H1 (cell line): ENCODE measurements at regions not wholly inside any gene's neighbourhood (a gene's known extent, or its start where the extent isn't known, plus 50 kb on each side); places are given as distances from the start of the nearest gene placed in this dataset.

Experiments
- CTCF ChIA-PET: fragments of 300-600 bp; sonication (Branson Sonifier 250); formaldehyde crosslinking; loops from one replicate; lab custom pipeline; 2021; ENCODE audit not compliant: partially characterized antibody; lab: Charles Lee
- POLR2A ChIA-PET: fragments of 300-600 bp; sonication (Branson Sonifier 250); formaldehyde crosslinking; loops from one replicate; lab custom pipeline; 2021; ENCODE audit warnings: inconsistent platforms; ENCODE audit not compliant: partially characterized antibody; lab: Charles Lee
- DNase-seq, 2 experiments: peaks; one replicate each; pipeline versions ENCODE4 v3.0.0 to v3.0.0-alpha.2; 2010 to 2022; ENCODE audit warnings: low spot score in 2 of 2, low read depth in 1 of 2, mixed read lengths in 1 of 2
- FAIRE-seq: peaks from 2 replicates; lab custom pipeline; 2011; peaks lifted over from hg19 to GRCh38; lab: Jason Lieb, UNC
- H2AFZ ChIP-seq: 2 replicates; pipeline ENCODE4 v1.8.1; 2012; ENCODE audit warnings: low read length, inconsistent platforms
- H2AK5ac ChIP-seq: 2 replicates; pipeline ENCODE4 v1.6.1; 2013; ENCODE audit warnings: low read depth, low read length
- H2BK120ac ChIP-seq: replicated peaks from 2 replicates; pipeline ENCODE3; 2013; ENCODE audit warnings: low read depth, low read length, inconsistent platforms
- H2BK12ac ChIP-seq: 2 replicates; pipeline ENCODE4 v1.6.1; 2013; ENCODE audit warnings: low read depth, low read length
- H2BK15ac ChIP-seq: 2 replicates; pipeline ENCODE4 v1.6.1; 2013; ENCODE audit warnings: low read length
- H2BK20ac ChIP-seq: 2 replicates; pipeline ENCODE4 v1.6.1; 2013; ENCODE audit warnings: low read length
- H2BK5ac ChIP-seq: 2 replicates; pipeline ENCODE4 v1.6.1; 2013; ENCODE audit warnings: low read depth, low read length
- H3K14ac ChIP-seq: 2 replicates; pipeline ENCODE4 v1.6.1; 2013; ENCODE audit warnings: inconsistent platforms; ENCODE audit not compliant: insufficient read length
- H3K18ac ChIP-seq: 2 replicates; pipeline ENCODE4 v1.6.1; 2013; ENCODE audit warnings: low read length; ENCODE audit errors: extremely low read depth
- H3K23ac ChIP-seq: 2 replicates; pipeline ENCODE4 v1.6.1; 2013; ENCODE audit warnings: inconsistent platforms; ENCODE audit not compliant: insufficient read length
- H3K23me2 ChIP-seq: 2 replicates; pipeline ENCODE4 v1.6.1; 2013; ENCODE audit warnings: low read depth, low read length
- H3K27ac ChIP-seq: 2 replicates; pipeline ENCODE4 v1.6.1; 2011; ENCODE audit warnings: low read depth, low read length, inconsistent platforms
- H3K27me3 ChIP-seq, 4 experiments: replicated peaks in 1 of 4; 1 replicate in 1 of 4; 2 replicates in 3 of 4; pipeline versions ENCODE4 v1.6.1 to v1.8.1; 2011 to 2013; ENCODE audit warnings: low read length in 3 of 4, mild to moderate bottlenecking in 3 of 4, inconsistent platforms in 2 of 4, mixed read lengths in 2 of 4, moderate library complexity in 1 of 4; ENCODE audit not compliant: control insufficient read depth in 3 of 4, insufficient read depth in 3 of 4; ENCODE audit errors: extremely low read depth in 1 of 4
- H3K36me3 ChIP-seq, 4 experiments: 2 replicates each; pipeline versions ENCODE4 v1.6.1 to v1.8.1; 2011 to 2013; ENCODE audit warnings: mild to moderate bottlenecking in 4 of 4, low read length in 3 of 4, moderate library complexity in 2 of 4, control low read depth in 1 of 4, inconsistent platforms in 1 of 4; ENCODE audit not compliant: insufficient read depth in 4 of 4, control insufficient read depth in 2 of 4
- H3K4ac ChIP-seq: replicated peaks from 2 replicates; pipeline ENCODE3; 2013; ENCODE audit warnings: low read length, low read depth, mixed read lengths, inconsistent platforms; ENCODE audit not compliant: insufficient read length
- H3K4me1 ChIP-seq, 4 experiments: replicated peaks in 1 of 4; 1 replicate in 1 of 4; 2 replicates in 3 of 4; pipeline versions ENCODE4 v1.6.1 to v1.8.1; 2011 to 2013; ENCODE audit warnings: low read length in 3 of 4, inconsistent platforms in 2 of 4, mixed read lengths in 1 of 4; ENCODE audit not compliant: insufficient read depth in 4 of 4, control insufficient read depth in 3 of 4
- H3K4me2 ChIP-seq, 2 experiments: 2 replicates each; pipeline versions ENCODE4 v1.6.1 to v1.8.1; 2011 to 2013; ENCODE audit warnings: low read depth in 2 of 2, low read length in 2 of 2, control low read depth in 1 of 2, inconsistent platforms in 1 of 2, mild to moderate bottlenecking in 1 of 2; ENCODE audit not compliant: insufficient read depth in 1 of 2
- H3K4me3 ChIP-seq, 4 experiments: fragments of 200-600, 300-600 bp in 1 of 4; sonication (generic), shearing (Covaris generic), sonication (Bioruptor Twin) in 1 of 4; 2 replicates each; pipeline versions ENCODE4 v1.5.1 to v1.8.1; 2011 to 2016; ENCODE audit warnings: low read length in 4 of 4, low read depth in 3 of 4, control low read depth in 2 of 4, inconsistent platforms in 2 of 4, mild to moderate bottlenecking in 2 of 4, mixed read lengths in 1 of 4, moderate library complexity in 1 of 4; ENCODE audit not compliant: insufficient read depth in 2 of 4; ENCODE audit errors: extremely low read depth in 1 of 4
- H3K56ac ChIP-seq: replicated peaks from 2 replicates; pipeline ENCODE3; 2013; ENCODE audit warnings: low read depth, mild to moderate bottlenecking, mixed read lengths, low read length, inconsistent platforms; ENCODE audit not compliant: insufficient read length
- H3K79me1 ChIP-seq: 2 replicates; pipeline ENCODE4 v1.6.1; 2013; ENCODE audit warnings: low read depth, low read length, control low read depth
- H3K79me2 ChIP-seq, 2 experiments: 2 replicates each; pipeline versions ENCODE4 v1.6.1 to v1.8.1; 2012 to 2013; ENCODE audit warnings: low read length in 2 of 2, mild to moderate bottlenecking in 2 of 2, inconsistent platforms in 1 of 2; ENCODE audit not compliant: insufficient read depth in 2 of 2, control insufficient read depth in 1 of 2
- H3K9ac ChIP-seq, 4 experiments: replicated peaks in 1 of 4; 1 replicate in 1 of 4; 2 replicates in 3 of 4; pipeline versions ENCODE4 v1.6.1 to v1.8.1; 2011 to 2013; ENCODE audit warnings: low read depth in 3 of 4, low read length in 3 of 4, control low read depth in 2 of 4, mild to moderate bottlenecking in 2 of 4, moderate library complexity in 2 of 4, inconsistent platforms in 1 of 4; ENCODE audit errors: extremely low read depth in 1 of 4
- H3K9me3 ChIP-seq, 2 experiments: 2 replicates each; pipeline versions ENCODE4 v1.6.1 to v1.8.1; 2012 to 2013; ENCODE audit warnings: mild to moderate bottlenecking in 2 of 2, moderate library complexity in 2 of 2, control low read depth in 1 of 2, inconsistent platforms in 1 of 2, low read depth in 1 of 2, low read length in 1 of 2, mixed read lengths in 1 of 2; ENCODE audit not compliant: insufficient read depth in 2 of 2
- H4K20me1 ChIP-seq, 2 experiments: replicated peaks in 1 of 2; 2 replicates each; pipeline versions ENCODE3 to v1.8.1; 2011 to 2013; ENCODE audit warnings: inconsistent platforms in 2 of 2, low read length in 2 of 2, mild to moderate bottlenecking in 1 of 2; ENCODE audit not compliant: insufficient read depth in 2 of 2, control insufficient read depth in 1 of 2
- H4K5ac ChIP-seq: 2 replicates; pipeline ENCODE4 v1.6.1; 2013; ENCODE audit warnings: low read length, low read depth, mixed read lengths, inconsistent platforms; ENCODE audit not compliant: insufficient read length
- H4K8ac ChIP-seq: 2 replicates; pipeline ENCODE4 v1.8.0; 2013; ENCODE audit warnings: mild to moderate bottlenecking, moderate library complexity, low read length, inconsistent platforms; ENCODE audit not compliant: insufficient read depth; ENCODE audit errors: extremely low read depth
- H4K91ac ChIP-seq: replicated peaks from 2 replicates; pipeline ENCODE3; 2013; ENCODE audit warnings: low read length, mixed read lengths, inconsistent platforms; ENCODE audit not compliant: insufficient read length
- CREB1 ChIP-seq: IDR thresholded peaks from 2 replicates; pipeline ENCODE4 v1.6.1; 2012; ENCODE audit warnings: inconsistent platforms
- E2F6 ChIP-seq: IDR thresholded peaks from 2 replicates; pipeline ENCODE4 v1.6.1; 2012; ENCODE audit warnings: inconsistent platforms
- EGR1 ChIP-seq: IDR thresholded peaks from 2 replicates; pipeline ENCODE4 v1.6.1; 2011; ENCODE audit warnings: low read depth, low read length, borderline replicate concordance
- GTF2F1 ChIP-seq: IDR thresholded peaks from 2 replicates; pipeline ENCODE4 v1.6.1; 2012; ENCODE audit warnings: low read depth, low read length, improper control_type of control experiment, borderline replicate concordance
- POU5F1 ChIP-seq: IDR thresholded peaks from 2 replicates; pipeline ENCODE4 v1.6.1; 2011; ENCODE audit warnings: low read depth, mild to moderate bottlenecking, low read length, moderate library complexity
- RBBP5 ChIP-seq: IDR thresholded peaks from 2 replicates; pipeline ENCODE4 v1.7.1; 2012; ENCODE audit warnings: low read depth, mild to moderate bottlenecking, inconsistent platforms, low read length, moderate library complexity, borderline replicate concordance
- SIRT6 ChIP-seq: IDR thresholded peaks from one replicate; pipeline ENCODE4 v1.7.1; 2012; ENCODE audit warnings: low read length, inconsistent platforms
- TCF12 ChIP-seq: IDR thresholded peaks from 2 replicates; pipeline ENCODE4 v1.6.1; 2011; ENCODE audit warnings: low read depth, mild to moderate bottlenecking, low read length
- TEAD4 ChIP-seq: IDR thresholded peaks from 2 replicates; pipeline ENCODE4 v1.6.1; 2012; ENCODE audit warnings: low read depth, low read length, inconsistent platforms, mixed read lengths
- WGBS, 2 experiments: shearing (Covaris generic) in 1 of 2; methylation state at CpG; one replicate each; pipeline versions ENCODE4 v1.1.6 to v1.1.7; 2013 to 2015; ENCODE audit warnings: low lambda C conversion rate in 2 of 2, mixed read lengths in 2 of 2, inconsistent platforms in 1 of 2, low coverage in 1 of 2, missing lambda C conversion rate in 1 of 2; ENCODE audit not compliant: insufficient replicate concordance in 2 of 2, insufficient coverage in 1 of 2, insufficient read length in 1 of 2; ENCODE audit errors: extremely low coverage in 1 of 2, missing lambda C conversion rate in 1 of 2; 5-methylcytosine and 5-hydroxymethylcytosine counted together

- H4K5ac ChIP-seq = no peak overlapping the region
- H3K27me3 ChIP-seq = no peaks in the 10 kb centered on the region
- no peak overlapping the region for H3K23ac ChIP-seq
- no peaks in the 10 kb centered on the region for H3K36me3 ChIP-seq
- TF ChIP-seq RBBP5 = no peak
- TF ChIP-seq POU5F1 = no peak
- no peak for TF ChIP-seq EGR1
- no peak for TF ChIP-seq SIRT6
- no peak for TF ChIP-seq E2F6
- no peak for TF ChIP-seq CREB1
- TF ChIP-seq TCF12 = no peak
- TF ChIP-seq TEAD4 = no peak
- TF ChIP-seq GTF2F1 = no peak
- POLR2A ChIA-PET = no interaction called here
- H3K4me1 ChIP-seq = peaks cover 0 to 5% (median 0%) of the 10 kb centered on the region in 4 experiments; a peak in 2 of 7 replicates
- CTCF ChIA-PET = no interaction called here
- 74% methylated on average over 4 of the region's 4 CpGs; no CpG with 5 or more reads in 1 of the 2 experiments for WGBS, 2 experiments
- no peak overlapping the region for H2BK12ac ChIP-seq
- H3K18ac ChIP-seq = no peak overlapping the region
- no peak overlapping the region for H2BK15ac ChIP-seq
- no peak overlapping the region for H3K9ac ChIP-seq
- no peaks in the 10 kb centered on the region for H3K79me1 ChIP-seq
- H3K9me3 ChIP-seq = no peaks in the 10 kb centered on the region
- no peak overlapping the region for H3K14ac ChIP-seq
- H2BK120ac ChIP-seq = no peak overlapping the region
- DNase-seq (no peak), FAIRE-seq (no peak)
- no peak overlapping the region for H2BK20ac ChIP-seq
- H3K23me2 ChIP-seq = no peaks in the 10 kb centered on the region; the same call in 1 of the 2 replicates
- no peak overlapping the region for H4K8ac ChIP-seq
- H3K27ac ChIP-seq = no peak overlapping the region
- H4K20me1 ChIP-seq = no peaks in the 10 kb centered on the region
- no peaks in the 10 kb centered on the region for H3K79me2 ChIP-seq
- no peak overlapping the region for H3K4me3 ChIP-seq
- no peak overlapping the region for H4K91ac ChIP-seq
- no peak overlapping the region for H2AFZ ChIP-seq
- no peak overlapping the region for H3K56ac ChIP-seq
- H3K4me2 ChIP-seq = no peak overlapping the region
- H2AK5ac ChIP-seq = no peak overlapping the region
- H3K4ac ChIP-seq = no peak overlapping the region
- no peak overlapping the region for H2BK5ac ChIP-seq
Observed at GRCh38 chr2:188668017-188668680, 306.0 kb upstream of the COL3A1 start.
